HG03575 (cell line): ENCODE measurements at regions not wholly inside any gene's neighbourhood (a gene's known extent, or its start where the extent isn't known, plus 50 kb on each side); places are given as distances from the start of the nearest gene placed in this dataset.
"Not testable (repeated sequence)": the region's sequence is repeated elsewhere in the genome, so short reads cannot be mapped to it uniquely, and the experiment has no call there.

Experiments used
- ATAC-seq: cut with Tn5 transposase; IDR thresholded peaks from one replicate; pipeline ENCODE4 v1.9.1; 2021; ENCODE audit not compliant: unreplicated experiment, insufficient number of reproducible peaks, low FRiP score; ENCODE audit errors: extremely low read depth

DNA sequence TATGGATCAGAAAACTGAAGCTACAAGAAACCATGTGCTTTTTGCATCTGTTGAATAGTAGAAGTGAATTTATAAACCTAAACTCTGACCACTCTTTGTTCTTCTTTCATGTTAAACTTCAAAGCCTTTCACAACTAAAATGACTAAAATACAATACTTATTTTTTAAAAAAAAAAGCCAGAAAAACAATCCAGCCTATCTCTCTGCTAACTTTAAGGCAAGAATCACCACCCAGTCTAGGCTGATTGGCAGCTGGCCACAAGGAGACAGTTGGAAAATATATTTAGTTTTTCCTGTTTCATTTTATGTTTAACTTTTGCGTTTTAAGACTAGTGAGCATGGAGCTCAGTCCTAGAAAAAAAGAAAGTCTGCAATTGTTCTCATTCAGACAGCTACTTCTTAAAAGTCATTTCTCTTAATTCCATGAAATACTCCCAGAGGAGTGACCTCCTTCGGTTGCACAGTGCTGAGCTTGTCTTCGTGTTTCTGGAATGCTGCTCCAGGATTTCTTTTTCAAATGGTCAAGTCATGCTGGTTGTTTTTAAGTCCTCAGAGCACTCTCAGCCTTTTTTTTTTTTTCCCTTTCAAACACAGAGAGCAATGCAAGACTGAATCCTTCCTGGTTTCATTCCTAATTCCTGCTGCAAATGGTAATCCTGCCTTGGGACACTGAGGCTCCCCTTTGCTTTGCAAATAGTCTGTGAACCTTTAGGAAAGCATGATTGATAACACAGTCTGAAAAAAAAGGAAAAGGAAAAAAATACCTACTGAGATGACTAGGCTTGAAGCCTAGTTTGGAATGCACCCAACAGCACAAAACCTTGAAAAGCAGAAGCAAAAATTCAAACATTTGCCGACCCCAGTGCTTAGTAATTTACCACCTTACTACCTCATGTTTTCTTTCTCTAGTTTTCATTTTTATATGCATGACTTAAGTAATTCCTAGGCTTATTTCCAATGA, 233.3 kb upstream of the DAAM1 start:
- ATAC-seq = no peak

DNA sequence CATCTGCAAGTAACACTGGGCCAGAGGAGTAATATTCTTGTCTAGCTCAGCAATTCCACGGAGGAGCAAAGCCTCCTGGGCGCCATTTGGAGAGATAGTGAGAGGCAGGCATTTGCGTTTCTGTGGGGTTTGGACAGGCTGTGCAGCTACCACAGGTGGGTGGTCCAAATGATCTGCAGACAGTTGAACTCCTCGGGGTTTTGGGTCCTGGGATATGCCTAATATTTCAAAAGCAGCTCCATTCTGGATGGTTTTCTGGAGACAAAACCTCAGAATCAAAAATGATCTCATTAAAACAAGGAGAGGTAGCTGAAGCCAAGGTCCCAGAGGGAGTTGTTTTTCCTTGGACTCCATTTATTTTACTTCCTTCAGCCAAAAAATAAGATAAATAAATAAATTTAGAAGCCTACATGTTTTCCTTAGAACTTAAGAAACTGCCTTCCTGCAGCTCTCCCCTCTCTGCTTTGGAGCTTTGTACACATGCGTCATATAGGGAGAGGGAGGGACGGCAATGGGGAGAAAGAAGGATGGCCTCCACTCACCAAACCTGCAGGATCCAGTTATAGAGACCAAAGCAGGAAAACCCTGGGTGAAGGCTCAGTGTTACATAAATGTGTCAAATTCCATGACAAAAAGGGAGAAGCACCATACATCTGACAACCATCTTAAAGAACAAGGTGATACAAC, 227.3 kb upstream of the DAAM1 start:
- ATAC-seq = no peak

- ATAC-seq = no peak
Measured at GRCh38 chr14:58963873-58964597, 224.4 kb upstream of the DAAM1 start.

GRCh38 chr14:58964598-58964928, 223.9 kb upstream of the DAAM1 start:
- no peak for ATAC-seq

GRCh38 chr14:58965601-58966000, 222.9 kb upstream of the DAAM1 start:
- ATAC-seq = no peak

GRCh38 chr14:58966997-58967396, 221.5 kb upstream of the DAAM1 start:
- ATAC-seq = no peak

GRCh38 chr14:58969951-58970751, 218.3 kb upstream of the DAAM1 start:
- ATAC-seq = no peak

DNA sequence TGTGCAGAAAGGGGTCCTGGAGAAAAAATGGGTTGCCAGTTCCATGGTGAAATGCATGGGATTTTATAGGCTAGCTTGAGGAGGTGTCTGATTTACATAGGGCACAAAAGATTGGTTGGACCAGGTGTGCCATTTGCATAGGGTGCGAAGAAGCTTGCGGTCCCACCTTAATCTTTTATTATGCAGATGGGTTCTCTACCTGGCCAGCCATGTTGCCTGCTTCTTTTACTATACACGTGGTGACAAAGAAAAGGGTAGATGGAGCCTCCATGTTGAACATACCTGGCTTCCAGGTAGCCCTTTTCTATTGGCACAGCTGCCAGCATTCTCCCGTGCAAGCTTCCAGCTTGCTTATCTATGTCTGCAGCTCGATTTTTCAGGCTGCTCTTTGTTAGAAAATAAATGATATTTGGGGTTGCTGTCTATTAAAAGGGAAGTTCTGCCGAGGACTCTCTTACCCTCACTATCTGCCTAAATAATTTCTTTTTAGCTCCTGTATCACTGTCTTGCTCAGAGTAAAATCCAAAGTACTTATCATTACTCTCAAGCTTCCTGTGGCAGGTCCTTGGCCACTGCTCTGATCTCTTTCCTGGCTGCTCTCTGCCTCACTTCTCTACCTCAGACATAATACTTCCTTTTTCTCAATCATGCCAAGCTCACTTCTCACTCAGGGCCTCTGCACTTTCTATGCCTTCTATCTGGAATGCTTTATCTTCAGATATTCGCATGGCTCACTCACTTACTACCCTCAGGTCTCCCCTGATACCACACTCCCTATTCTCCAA, 216.0 kb upstream of the DAAM1 start:
- no peak for ATAC-seq

DNA sequence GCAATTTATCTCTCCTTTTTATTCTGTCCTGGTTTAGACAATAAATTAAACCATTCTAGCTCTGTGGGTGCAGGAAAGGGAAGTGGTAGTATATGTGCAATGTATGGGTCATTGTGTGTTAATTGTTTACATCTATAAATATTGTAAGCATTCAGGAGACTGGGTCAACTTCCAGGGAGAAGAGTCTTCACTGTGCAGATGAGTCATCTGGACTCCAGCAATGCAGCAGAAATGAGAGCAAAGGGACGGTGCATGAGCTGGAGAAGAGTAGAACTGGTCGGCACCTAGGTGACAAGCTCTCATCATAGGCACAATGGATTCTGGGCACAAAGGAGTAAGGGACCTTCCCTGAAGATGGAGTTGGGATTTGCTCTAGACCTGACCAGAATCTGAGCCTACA, 211.1 kb upstream of the DAAM1 start:
- ATAC-seq = no peak

- ATAC-seq = no peak
Measured at GRCh38 chr14:58978343-58978742, 210.1 kb upstream of the DAAM1 start.

- no peak for ATAC-seq
Measured at GRCh38 chr14:58979325-58979724, 209.1 kb upstream of the DAAM1 start.

- ATAC-seq = no peak
Measured at GRCh38 chr14:58981840-58982239, 206.6 kb upstream of the DAAM1 start.

GRCh38 chr14:58985786-58986185, 202.7 kb upstream of the DAAM1 start:
- no peak for ATAC-seq

DNA sequence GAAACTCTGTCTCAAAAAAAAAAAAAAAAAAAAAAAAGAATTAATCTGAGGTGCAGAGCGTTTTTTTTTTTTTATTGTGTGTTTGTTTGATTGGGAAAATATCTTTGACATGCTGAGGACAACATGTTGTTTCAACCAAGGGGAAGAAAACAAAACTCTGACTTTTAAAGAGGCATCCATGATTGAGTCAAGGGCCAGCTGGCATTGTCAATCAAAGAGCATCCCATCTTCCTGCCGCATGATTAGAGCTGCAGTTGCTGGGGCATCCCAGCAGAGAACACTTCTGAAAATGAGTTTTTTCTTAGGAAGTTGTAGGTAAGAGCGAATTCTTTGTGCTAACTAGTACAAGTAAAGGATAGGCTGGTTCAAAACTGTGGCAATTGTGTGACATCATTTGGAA, 200.9 kb upstream of the DAAM1 start:
- ATAC-seq = no peak

- no peak for ATAC-seq
Measured at GRCh38 chr14:58992935-58993334, 195.5 kb upstream of the DAAM1 start.

GRCh38 chr14:58994130-58994529, 194.3 kb upstream of the DAAM1 start:
- ATAC-seq = no peak

- ATAC-seq = no peak
Measured at GRCh38 chr14:59004012-59004411, 184.5 kb upstream of the DAAM1 start.

DNA sequence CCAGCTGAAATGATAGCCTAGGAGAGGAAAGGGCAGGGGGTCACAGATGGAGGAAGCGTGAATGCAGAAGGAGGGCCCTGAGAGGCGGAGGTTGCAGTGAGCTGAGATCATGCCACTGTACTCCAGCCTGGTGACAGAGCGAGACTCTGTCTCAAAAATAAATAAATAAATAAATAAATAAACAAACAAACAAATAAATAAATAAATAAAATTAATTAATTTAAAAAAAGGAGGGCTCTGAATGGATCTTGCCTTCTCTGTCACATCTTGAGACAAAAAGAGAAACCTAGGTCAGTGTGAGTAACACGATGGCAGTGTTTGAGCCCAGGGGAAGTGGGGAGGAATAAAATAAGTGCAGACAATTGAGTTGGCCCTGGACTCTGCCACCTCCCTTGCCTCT, 182.3 kb upstream of the DAAM1 start:
- ATAC-seq = not testable (repeated sequence)
